HepG2 (cell line): ENCODE measurements at regions not wholly inside any gene's neighbourhood (a gene's known extent, or its start where the extent isn't known, plus 50 kb on each side); places are given as distances from the start of the nearest gene placed in this dataset.

Source experiments
- ATAC-seq: fragments of 200-7000 bp; cut with Tn5 transposase; 3 replicates; pipeline ENCODE4 v1.9.1; 2020; ENCODE audit warnings: mild to moderate bottlenecking, moderate library complexity
- BruUV-seq: library from RNA; stranded (reverse); fragments of 400-500 nt; replicated peaks from 2 replicates; lab custom pipeline; 2021; lab: Mats Ljungman, UMichigan
- CTCF ChIA-PET: fragments of 300-600 bp; formaldehyde crosslinking; extraction: SDS; loops from one replicate; lab custom pipeline; 2021; ENCODE audit warnings: low total read pairs, inconsistent platforms, low intra/inter-chr PET ratio; lab: Yijun Ruan, JAX
- POLR2A ChIA-PET: fragments of 350-600 bp; sonication (Branson Sonifier 250); formaldehyde crosslinking; loops from one replicate; lab custom pipeline; 2020; ENCODE audit warnings: antibody characterized with exemption, inconsistent platforms; lab: Yijun Ruan, JAX
- DNase-seq: peaks from one replicate; pipeline ENCODE4 v3.0.0-alpha.2; 2015; ENCODE audit warnings: low spot score
- FAIRE-seq: peaks from 3 replicates; lab custom pipeline; 2011; peaks lifted over from hg19 to GRCh38; lab: Jason Lieb, UNC
- H2AFZ ChIP-seq: one replicate; pipeline ENCODE4 v1.6.1; 2011; ENCODE audit warnings: low read length, inconsistent platforms
- H3K27ac ChIP-seq: fragments of 300-600 bp; 3 replicates; pipeline ENCODE4 v1.8.0; 2011; ENCODE audit warnings: mixed run types, mild to moderate bottlenecking, mixed read lengths, low read length, inconsistent platforms; ENCODE audit not compliant: insufficient read depth; ENCODE audit errors: extremely low read length
- H3K27me3 ChIP-seq, 2 experiments: fragments of 200-600 bp in 1 of 2; 2 replicates in 1 of 2; 3 replicates in 1 of 2; pipeline versions ENCODE4 v1.6.0 to v1.8.0; 2011; ENCODE audit warnings: low read length in 2 of 2, mild to moderate bottlenecking in 2 of 2, moderate library complexity in 2 of 2, inconsistent platforms in 1 of 2; ENCODE audit not compliant: insufficient read depth in 2 of 2, control insufficient read depth in 1 of 2
- H3K36me3 ChIP-seq, 2 experiments: fragments of 200-600 bp in 1 of 2; replicated peaks in 1 of 2; 2 replicates in 1 of 2; 3 replicates in 1 of 2; pipeline versions ENCODE4 v1.5.1 to v1.8.0; 2011; ENCODE audit warnings: low read length in 2 of 2, inconsistent platforms in 1 of 2; ENCODE audit not compliant: insufficient read depth in 2 of 2, control insufficient read depth in 1 of 2
- H3K4me1 ChIP-seq: 2 replicates; pipeline ENCODE4 v1.5.1; 2012; ENCODE audit warnings: low read length, inconsistent platforms; ENCODE audit not compliant: insufficient read depth
- H3K4me2 ChIP-seq: 2 replicates; pipeline ENCODE4 v1.6.0; 2011; ENCODE audit warnings: low read depth, low read length, inconsistent platforms
- H3K4me3 ChIP-seq, 3 experiments: fragments of 200-600 bp in 1 of 3; sonication (generic), shearing (Covaris generic) in 1 of 3; replicated peaks in 1 of 3; 2 replicates each; pipeline ENCODE4 v1.5.1; 2011 to 2016; ENCODE audit warnings: low read length in 3 of 3, inconsistent platforms in 2 of 3, low read depth in 2 of 3, mild to moderate bottlenecking in 2 of 3, control low read depth in 1 of 3, mixed read lengths in 1 of 3; ENCODE audit not compliant: insufficient read depth in 1 of 3
- H3K79me2 ChIP-seq: one replicate; pipeline ENCODE4 v1.6.1; 2011; ENCODE audit warnings: low read length, inconsistent platforms; ENCODE audit not compliant: insufficient read depth
- H3K9ac ChIP-seq: 2 replicates; pipeline ENCODE4 v1.6.0; 2011; ENCODE audit warnings: mild to moderate bottlenecking, low read depth, low read length, inconsistent platforms; ENCODE audit not compliant: insufficient read depth
- H3K9me3 ChIP-seq: 2 replicates; pipeline ENCODE4 v1.5.1; 2012; ENCODE audit warnings: mild to moderate bottlenecking, low read length
- H4K20me1 ChIP-seq: 2 replicates; pipeline ENCODE4 v1.6.0; 2011; ENCODE audit warnings: inconsistent platforms, mild to moderate bottlenecking, low read length, moderate library complexity; ENCODE audit not compliant: insufficient read depth
- BCL6 ChIP-seq: IDR thresholded peaks from 2 replicates; pipeline ENCODE4 v1.6.1; 2016; ENCODE audit warnings: missing genetic modification reagents, missing compliant biosample characterization
- CBX2 ChIP-seq, 2 experiments: fragments of 200-600 bp in 1 of 2; sonication (generic); formaldehyde crosslinking in 1 of 2; IDR thresholded peaks; 2 replicates each; pipeline versions ENCODE4 v1.7.0 to v1.8.1; 2018 to 2022; ENCODE audit warnings: low read depth in 2 of 2, low read length in 1 of 2, mild to moderate bottlenecking in 1 of 2, missing genetic modification reagents in 1 of 2
- EP300 ChIP-seq, 3 experiments: sonication (generic) in 1 of 3; formaldehyde crosslinking in 1 of 3; IDR thresholded peaks; 2 replicates each; pipeline versions ENCODE4 v1.5.1 to v1.6.1; 2011 to 2020; ENCODE audit warnings: low read depth in 2 of 3, low read length in 2 of 3, borderline replicate concordance in 1 of 3, improper control_type of control experiment in 1 of 3, mild to moderate bottlenecking in 1 of 3, missing genetic modification reagents in 1 of 3, moderate library complexity in 1 of 3
- ETV6 ChIP-seq: sonication (generic); formaldehyde crosslinking; conservative IDR thresholded peaks from 2 replicates; pipeline ENCODE4 v1.4.0; 2020; ENCODE audit warnings: missing genetic modification reagents
- KMT2B ChIP-seq: IDR thresholded peaks from 2 replicates; pipeline ENCODE4 v1.6.1; 2016; ENCODE audit warnings: missing genetic modification reagents, missing compliant biosample characterization
- NR2C2 ChIP-seq: sonication (generic); formaldehyde crosslinking; IDR thresholded peaks from 2 replicates; pipeline ENCODE4 v1.4.0; 2020; ENCODE audit warnings: missing genetic modification reagents, mild to moderate bottlenecking, moderate library complexity, borderline replicate concordance
- ZFP90 ChIP-seq: sonication (generic); formaldehyde crosslinking; IDR thresholded peaks from 2 replicates; pipeline ENCODE4 v1.8.0; 2022; ENCODE audit warnings: missing genetic modification reagents, mild to moderate bottlenecking, inconsistent platforms, borderline replicate concordance
- ZKSCAN8 ChIP-seq: IDR thresholded peaks from 2 replicates; pipeline ENCODE4 v1.6.1; 2016; ENCODE audit warnings: borderline replicate concordance, missing genetic modification reagents, missing compliant biosample characterization
- ZNF180 ChIP-seq: sonication (generic); formaldehyde crosslinking; IDR thresholded peaks from 2 replicates; pipeline ENCODE4 v1.4.0; 2020; ENCODE audit warnings: low read depth, missing genetic modification reagents, borderline replicate concordance
- ZNF274 ChIP-seq: sonication (generic); formaldehyde crosslinking; IDR thresholded peaks from 2 replicates; pipeline ENCODE4 v1.5.1; 2020; ENCODE audit warnings: mild to moderate bottlenecking, missing genetic modification reagents
- ZNF329 ChIP-seq: sonication (generic); formaldehyde crosslinking; IDR thresholded peaks from 2 replicates; pipeline ENCODE4 v1.9.0; 2021; ENCODE audit warnings: low read depth, mild to moderate bottlenecking, missing genetic modification reagents
- ZNF558 ChIP-seq: sonication (generic); formaldehyde crosslinking; IDR thresholded peaks from 2 replicates; pipeline ENCODE4 v1.9.0; 2022; ENCODE audit warnings: mild to moderate bottlenecking, missing genetic modification reagents, borderline replicate concordance
- WGBS: methylation state at CpG from one replicate; pipeline ENCODE4 v1.1.6; 2017; ENCODE audit warnings: low lambda C conversion rate; 5-methylcytosine and 5-hydroxymethylcytosine counted together
- in situ Hi-C: cut with HindIII; loops from 2 replicates; pipeline ENCODE4 v1.10.0; 2017; ENCODE audit warnings: low pct_unique_long_range_greater_than_20kb; ENCODE audit not compliant: extremely low pct_ligation_motif_present
- intact Hi-C: fragments of 100-400 bp; cut with micrococcal nuclease; formaldehyde crosslinking; loops from one replicate; pipeline ENCODE4 v1.10.0; 2022; ENCODE audit not compliant: unreplicated experiment
- TF ChIP-seq, protein P1 (sequence below): sonication (generic); formaldehyde crosslinking; IDR thresholded peaks from 2 replicates; pipeline ENCODE4 v1.5.0; 2020; ENCODE audit warnings: missing genetic modification reagents

DNA sequence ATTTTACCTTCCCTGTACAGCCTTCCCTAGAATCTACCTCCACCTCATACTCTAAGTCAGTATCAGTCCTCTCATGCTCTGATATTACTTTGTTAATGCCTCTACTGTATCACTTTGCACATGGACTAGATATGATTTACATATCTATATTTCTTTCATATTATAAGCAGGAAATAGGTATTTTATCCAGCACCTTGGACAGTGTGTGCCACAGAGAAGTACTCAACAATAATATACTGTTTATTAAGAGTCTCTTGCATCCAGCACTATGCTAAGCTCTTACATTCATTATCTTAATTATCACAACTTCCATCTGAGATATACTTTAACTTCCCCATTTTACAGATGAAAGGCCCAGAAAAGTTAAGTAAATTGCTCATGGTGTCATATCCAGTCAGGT is 247.9 kb upstream of the DAB1 start (continued):
- no peak for TF ChIP-seq ZNF274 (CRISPR knock-in tag)
- no peak for TF ChIP-seq ZNF329
- TF ChIP-seq, all 625 proteins: peak for 0

DNA sequence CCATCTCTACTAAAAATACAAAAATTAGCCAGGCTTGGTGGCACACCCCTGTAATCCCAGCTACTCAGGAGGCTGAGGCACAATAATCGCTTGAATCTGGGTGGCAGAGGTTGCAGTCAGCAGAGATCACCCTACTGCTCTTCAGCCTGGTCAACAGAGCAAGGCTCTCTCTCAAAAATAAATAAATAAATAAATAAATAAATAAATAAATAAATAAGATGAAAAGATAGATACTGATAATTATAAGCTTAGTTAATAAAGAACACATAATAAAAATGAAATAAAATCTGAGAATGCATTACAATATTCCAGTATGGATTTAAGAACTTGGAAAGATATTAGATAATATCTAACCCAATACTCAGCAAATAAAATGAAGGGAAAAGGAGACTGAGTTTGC is 235.9 kb upstream of the DAB1 start:
- Histone ChIP-seq H3K79me2 (no peaks in the 10 kb centered on the region), H2AFZ (no peak overlapping the region), H3K9ac (no peak overlapping the region), H3K4me1 (no peaks in the 10 kb centered on the region), H3K36me3 (no peaks in the 10 kb centered on the region), H3K4me2 (no peak overlapping the region), H3K27me3 (no peaks in the 10 kb centered on the region), H3K4me3 (no peak overlapping the region), H3K27ac (no peak overlapping the region), H4K20me1 (no peaks in the 10 kb centered on the region), H3K9me3 (no peaks in the 10 kb centered on the region)
- intact Hi-C loops = no loop called here
- DNase-seq (no peak), ATAC-seq (no peak), FAIRE-seq (no peak)
- BruUV-seq = no TSS peak
- ChIA-PET CTCF (no interaction called here), POLR2A (no interaction called here)
- no peak for TF ChIP-seq EP300 (IDR thresholded peaks at IDR 0.05; ENCODE audit: low read depth in 2 of 2, low read length in 2 of 2)
- no peak for TF ChIP-seq EP300 (CRISPR knock-in tag; IDR thresholded peaks at IDR 0.05; ENCODE audit: borderline replicate concordance)
- no peak for TF ChIP-seq BCL6 (CRISPR knock-in tag)
- TF ChIP-seq KMT2B (CRISPR knock-in tag) = no peak
- TF ChIP-seq, protein P1, sequence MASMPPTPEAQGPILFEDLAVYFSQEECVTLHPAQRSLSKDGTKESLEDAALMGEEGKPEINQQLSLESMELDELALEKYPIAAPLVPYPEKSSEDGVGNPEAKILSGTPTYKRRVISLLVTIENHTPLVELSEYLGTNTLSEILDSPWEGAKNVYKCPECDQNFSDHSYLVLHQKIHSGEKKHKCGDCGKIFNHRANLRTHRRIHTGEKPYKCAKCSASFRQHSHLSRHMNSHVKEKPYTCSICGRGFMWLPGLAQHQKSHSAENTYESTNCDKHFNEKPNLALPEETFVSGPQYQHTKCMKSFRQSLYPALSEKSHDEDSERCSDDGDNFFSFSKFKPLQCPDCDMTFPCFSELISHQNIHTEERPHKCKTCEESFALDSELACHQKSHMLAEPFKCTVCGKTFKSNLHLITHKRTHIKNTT = no peak
- TF ChIP-seq ZNF180 = no peak
- no peak for TF ChIP-seq ETV6 (CRISPR knock-in tag)
- TF ChIP-seq ZNF558 = no peak
- TF ChIP-seq ZKSCAN8 (CRISPR knock-in tag) = no peak
- TF ChIP-seq ZFP90 (CRISPR knock-in tag) = no peak
- TF ChIP-seq CBX2 (IDR thresholded peaks at IDR 0.05; ENCODE audit: low read depth, low read length) = no peak
- no peak for TF ChIP-seq CBX2 (CRISPR knock-in tag; IDR thresholded peaks at IDR 0.05; ENCODE audit: low read depth)
- no peak for TF ChIP-seq NR2C2 (CRISPR knock-in tag)
- in situ Hi-C loops = no loop called here
- WGBS = 42% methylated on average over 1 of the region's 1 CpG
